Fibroblast of lung (primary cell): ENCODE measurements at regions not wholly inside any gene's neighbourhood (a gene's known extent, or its start where the extent isn't known, plus 50 kb on each side); places are given as distances from the start of the nearest gene placed in this dataset.

Experiments used
- CTCF ChIP-seq, 2 donors: IDR thresholded peaks in 1 of 2; conservative IDR thresholded peaks in 1 of 2; 1 replicate in 1 of 2; 2 replicates in 1 of 2; pipeline ENCODE4 v1.5.1; 2011 to 2012; ENCODE audit warnings: low read length in 2 of 2, control low read depth in 1 of 2, inconsistent platforms in 1 of 2, low read depth in 1 of 2, mild to moderate bottlenecking in 1 of 2
- EZH2 ChIP-seq: IDR thresholded peaks from 2 replicates; pipeline ENCODE4 v1.5.1; 2012; ENCODE audit warnings: low read length, control low read depth, mild to moderate bottlenecking; ENCODE audit errors: missing control alignments

- TF ChIP-seq CTCF (conservative IDR thresholded peaks at IDR 0.05 in 1 of 2, IDR thresholded peaks at IDR 0.05 in 1 of 2; ENCODE audit: low read depth in 1 of 2, low read length in 2 of 2) = no peak
- no peak for TF ChIP-seq EZH2
These were observed 585.1 kb downstream of the ZEB2 start for GRCh38 chr2:143934626-143935481.
